H1 (cell line): ENCODE measurements at regions not wholly inside any gene's neighbourhood (a gene's known extent, or its start where the extent isn't known, plus 50 kb on each side); places are given as distances from the start of the nearest gene placed in this dataset.

ENCODE experiments used
- CTCF ChIA-PET: fragments of 300-600 bp; sonication (Branson Sonifier 250); formaldehyde crosslinking; loops from one replicate; lab custom pipeline; 2021; ENCODE audit not compliant: partially characterized antibody; lab: Charles Lee
- POLR2A ChIA-PET: fragments of 300-600 bp; sonication (Branson Sonifier 250); formaldehyde crosslinking; loops from one replicate; lab custom pipeline; 2021; ENCODE audit warnings: inconsistent platforms; ENCODE audit not compliant: partially characterized antibody; lab: Charles Lee
- DNase-seq, 2 experiments: peaks; one replicate each; pipeline versions ENCODE4 v3.0.0 to v3.0.0-alpha.2; 2010 to 2022; ENCODE audit warnings: low spot score in 2 of 2, low read depth in 1 of 2, mixed read lengths in 1 of 2
- FAIRE-seq: peaks from 2 replicates; lab custom pipeline; 2011; peaks lifted over from hg19 to GRCh38; lab: Jason Lieb, UNC
- H2AFZ ChIP-seq: 2 replicates; pipeline ENCODE4 v1.8.1; 2012; ENCODE audit warnings: low read length, inconsistent platforms
- H2AK5ac ChIP-seq: 2 replicates; pipeline ENCODE4 v1.6.1; 2013; ENCODE audit warnings: low read depth, low read length
- H2BK120ac ChIP-seq: replicated peaks from 2 replicates; pipeline ENCODE3; 2013; ENCODE audit warnings: low read depth, low read length, inconsistent platforms
- H2BK12ac ChIP-seq: 2 replicates; pipeline ENCODE4 v1.6.1; 2013; ENCODE audit warnings: low read depth, low read length
- H2BK15ac ChIP-seq: 2 replicates; pipeline ENCODE4 v1.6.1; 2013; ENCODE audit warnings: low read length
- H2BK20ac ChIP-seq: 2 replicates; pipeline ENCODE4 v1.6.1; 2013; ENCODE audit warnings: low read length
- H2BK5ac ChIP-seq: 2 replicates; pipeline ENCODE4 v1.6.1; 2013; ENCODE audit warnings: low read depth, low read length
- H3K14ac ChIP-seq: 2 replicates; pipeline ENCODE4 v1.6.1; 2013; ENCODE audit warnings: inconsistent platforms; ENCODE audit not compliant: insufficient read length
- H3K18ac ChIP-seq: 2 replicates; pipeline ENCODE4 v1.6.1; 2013; ENCODE audit warnings: low read length; ENCODE audit errors: extremely low read depth
- H3K23ac ChIP-seq: 2 replicates; pipeline ENCODE4 v1.6.1; 2013; ENCODE audit warnings: inconsistent platforms; ENCODE audit not compliant: insufficient read length
- H3K23me2 ChIP-seq: 2 replicates; pipeline ENCODE4 v1.6.1; 2013; ENCODE audit warnings: low read depth, low read length
- H3K27ac ChIP-seq: 2 replicates; pipeline ENCODE4 v1.6.1; 2011; ENCODE audit warnings: low read depth, low read length, inconsistent platforms
- H3K27me3 ChIP-seq, 4 experiments: replicated peaks in 1 of 4; 1 replicate in 1 of 4; 2 replicates in 3 of 4; pipeline versions ENCODE4 v1.6.1 to v1.8.1; 2011 to 2013; ENCODE audit warnings: low read length in 3 of 4, mild to moderate bottlenecking in 3 of 4, inconsistent platforms in 2 of 4, mixed read lengths in 2 of 4, moderate library complexity in 1 of 4; ENCODE audit not compliant: control insufficient read depth in 3 of 4, insufficient read depth in 3 of 4; ENCODE audit errors: extremely low read depth in 1 of 4
- H3K36me3 ChIP-seq, 4 experiments: 2 replicates each; pipeline versions ENCODE4 v1.6.1 to v1.8.1; 2011 to 2013; ENCODE audit warnings: mild to moderate bottlenecking in 4 of 4, low read length in 3 of 4, moderate library complexity in 2 of 4, control low read depth in 1 of 4, inconsistent platforms in 1 of 4; ENCODE audit not compliant: insufficient read depth in 4 of 4, control insufficient read depth in 2 of 4
- H3K4ac ChIP-seq: replicated peaks from 2 replicates; pipeline ENCODE3; 2013; ENCODE audit warnings: low read length, low read depth, mixed read lengths, inconsistent platforms; ENCODE audit not compliant: insufficient read length
- H3K4me1 ChIP-seq, 4 experiments: replicated peaks in 1 of 4; 1 replicate in 1 of 4; 2 replicates in 3 of 4; pipeline versions ENCODE4 v1.6.1 to v1.8.1; 2011 to 2013; ENCODE audit warnings: low read length in 3 of 4, inconsistent platforms in 2 of 4, mixed read lengths in 1 of 4; ENCODE audit not compliant: insufficient read depth in 4 of 4, control insufficient read depth in 3 of 4
- H3K4me2 ChIP-seq, 2 experiments: 2 replicates each; pipeline versions ENCODE4 v1.6.1 to v1.8.1; 2011 to 2013; ENCODE audit warnings: low read depth in 2 of 2, low read length in 2 of 2, control low read depth in 1 of 2, inconsistent platforms in 1 of 2, mild to moderate bottlenecking in 1 of 2; ENCODE audit not compliant: insufficient read depth in 1 of 2
- H3K4me3 ChIP-seq, 4 experiments: fragments of 200-600, 300-600 bp in 1 of 4; sonication (generic), shearing (Covaris generic), sonication (Bioruptor Twin) in 1 of 4; 2 replicates each; pipeline versions ENCODE4 v1.5.1 to v1.8.1; 2011 to 2016; ENCODE audit warnings: low read length in 4 of 4, low read depth in 3 of 4, control low read depth in 2 of 4, inconsistent platforms in 2 of 4, mild to moderate bottlenecking in 2 of 4, mixed read lengths in 1 of 4, moderate library complexity in 1 of 4; ENCODE audit not compliant: insufficient read depth in 2 of 4; ENCODE audit errors: extremely low read depth in 1 of 4
- H3K56ac ChIP-seq: replicated peaks from 2 replicates; pipeline ENCODE3; 2013; ENCODE audit warnings: low read depth, mild to moderate bottlenecking, mixed read lengths, low read length, inconsistent platforms; ENCODE audit not compliant: insufficient read length
- H3K79me1 ChIP-seq: 2 replicates; pipeline ENCODE4 v1.6.1; 2013; ENCODE audit warnings: low read depth, low read length, control low read depth
- H3K79me2 ChIP-seq, 2 experiments: 2 replicates each; pipeline versions ENCODE4 v1.6.1 to v1.8.1; 2012 to 2013; ENCODE audit warnings: low read length in 2 of 2, mild to moderate bottlenecking in 2 of 2, inconsistent platforms in 1 of 2; ENCODE audit not compliant: insufficient read depth in 2 of 2, control insufficient read depth in 1 of 2
- H3K9ac ChIP-seq, 4 experiments: replicated peaks in 1 of 4; 1 replicate in 1 of 4; 2 replicates in 3 of 4; pipeline versions ENCODE4 v1.6.1 to v1.8.1; 2011 to 2013; ENCODE audit warnings: low read depth in 3 of 4, low read length in 3 of 4, control low read depth in 2 of 4, mild to moderate bottlenecking in 2 of 4, moderate library complexity in 2 of 4, inconsistent platforms in 1 of 4; ENCODE audit errors: extremely low read depth in 1 of 4
- H3K9me3 ChIP-seq, 2 experiments: 2 replicates each; pipeline versions ENCODE4 v1.6.1 to v1.8.1; 2012 to 2013; ENCODE audit warnings: mild to moderate bottlenecking in 2 of 2, moderate library complexity in 2 of 2, control low read depth in 1 of 2, inconsistent platforms in 1 of 2, low read depth in 1 of 2, low read length in 1 of 2, mixed read lengths in 1 of 2; ENCODE audit not compliant: insufficient read depth in 2 of 2
- H4K20me1 ChIP-seq, 2 experiments: replicated peaks in 1 of 2; 2 replicates each; pipeline versions ENCODE3 to v1.8.1; 2011 to 2013; ENCODE audit warnings: inconsistent platforms in 2 of 2, low read length in 2 of 2, mild to moderate bottlenecking in 1 of 2; ENCODE audit not compliant: insufficient read depth in 2 of 2, control insufficient read depth in 1 of 2
- H4K5ac ChIP-seq: 2 replicates; pipeline ENCODE4 v1.6.1; 2013; ENCODE audit warnings: low read length, low read depth, mixed read lengths, inconsistent platforms; ENCODE audit not compliant: insufficient read length
- H4K8ac ChIP-seq: 2 replicates; pipeline ENCODE4 v1.8.0; 2013; ENCODE audit warnings: mild to moderate bottlenecking, moderate library complexity, low read length, inconsistent platforms; ENCODE audit not compliant: insufficient read depth; ENCODE audit errors: extremely low read depth
- H4K91ac ChIP-seq: replicated peaks from 2 replicates; pipeline ENCODE3; 2013; ENCODE audit warnings: low read length, mixed read lengths, inconsistent platforms; ENCODE audit not compliant: insufficient read length
- SRF ChIP-seq: IDR thresholded peaks from 2 replicates; pipeline ENCODE4 v1.6.1; 2011; ENCODE audit warnings: mild to moderate bottlenecking, low read depth, low read length, moderate library complexity
- WGBS, 2 experiments: shearing (Covaris generic) in 1 of 2; methylation state at CpG; one replicate each; pipeline versions ENCODE4 v1.1.6 to v1.1.7; 2013 to 2015; ENCODE audit warnings: low lambda C conversion rate in 2 of 2, mixed read lengths in 2 of 2, inconsistent platforms in 1 of 2, low coverage in 1 of 2, missing lambda C conversion rate in 1 of 2; ENCODE audit not compliant: insufficient replicate concordance in 2 of 2, insufficient coverage in 1 of 2, insufficient read length in 1 of 2; ENCODE audit errors: extremely low coverage in 1 of 2, missing lambda C conversion rate in 1 of 2; 5-methylcytosine and 5-hydroxymethylcytosine counted together

DNA sequence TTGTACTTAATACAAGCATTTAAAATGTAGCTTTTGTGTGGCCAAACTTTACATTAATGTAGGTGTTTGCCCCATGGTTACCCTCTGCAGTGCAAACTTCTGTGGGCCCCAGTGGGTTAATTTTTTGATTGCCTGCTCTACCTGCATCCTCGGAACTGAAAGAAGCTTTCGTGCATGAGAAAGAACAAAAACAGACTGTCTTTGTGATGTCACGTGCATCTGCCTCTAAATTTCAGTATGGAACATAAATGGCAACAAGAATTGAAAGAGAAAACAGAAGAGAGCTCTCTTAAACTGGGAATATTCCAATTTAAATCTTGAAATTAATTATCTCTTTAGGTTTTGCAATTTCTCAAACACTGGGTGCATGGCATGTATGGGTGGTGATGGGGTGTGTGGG lies 182.4 kb upstream of the LCORL start:
- Histone ChIP-seq H3K23me2 (no peaks in the 10 kb centered on the region), H3K9me3 (peaks cover 44 to 52% of the 10 kb centered on the region in 2 experiments), H4K5ac (no peak overlapping the region), H2BK5ac (no peak overlapping the region), H2AK5ac (no peak overlapping the region), H3K56ac (no peak overlapping the region), H3K27ac (no peak overlapping the region), H2AFZ (no peak overlapping the region), H3K36me3 (no peaks in the 10 kb centered on the region), H2BK120ac (no peak overlapping the region), H3K79me2 (no peaks in the 10 kb centered on the region), H4K20me1 (no peaks in the 10 kb centered on the region), H3K4ac (no peak overlapping the region), H3K14ac (no peak overlapping the region), H3K4me1 (no peaks in the 10 kb centered on the region), H2BK15ac (no peak overlapping the region), H3K4me2 (no peak overlapping the region), H3K9ac (no peak overlapping the region), H4K91ac (no peak overlapping the region), H3K79me1 (no peaks in the 10 kb centered on the region), H3K23ac (no peak overlapping the region), H2BK20ac (no peak overlapping the region), H2BK12ac (no peak overlapping the region), H4K8ac (no peak overlapping the region), H3K18ac (no peak overlapping the region), H3K27me3 (no peaks in the 10 kb centered on the region), H3K4me3 (no peak overlapping the region)
- FAIRE-seq, result no peak
- 65% methylated on average over 3 of the region's 3 CpGs; no CpG with 5 or more reads in 1 of the 2 experiments for WGBS, 2 experiments
- DNase-seq, result no peak
- CTCF ChIA-PET, result interaction anchor here (0.5 to 1.1 kb wide), 2 partner anchors 693 to 1439 kb away, joined by 3 read pairs; no protein-coding TSS in a partner anchor
- POLR2A ChIA-PET, result no interaction called here
- TF ChIP-seq SRF, result no peak
